ENCODE measurements at regions not wholly inside any gene's neighbourhood (a gene's known extent, or its start where the extent isn't known, plus 50 kb on each side); places are given as distances from the start of the nearest gene placed in this dataset.
"Not testable (repeated sequence)": the region's sequence is repeated elsewhere in the genome, so short reads cannot be mapped to it uniquely, and the experiment has no call there.

DNA sequence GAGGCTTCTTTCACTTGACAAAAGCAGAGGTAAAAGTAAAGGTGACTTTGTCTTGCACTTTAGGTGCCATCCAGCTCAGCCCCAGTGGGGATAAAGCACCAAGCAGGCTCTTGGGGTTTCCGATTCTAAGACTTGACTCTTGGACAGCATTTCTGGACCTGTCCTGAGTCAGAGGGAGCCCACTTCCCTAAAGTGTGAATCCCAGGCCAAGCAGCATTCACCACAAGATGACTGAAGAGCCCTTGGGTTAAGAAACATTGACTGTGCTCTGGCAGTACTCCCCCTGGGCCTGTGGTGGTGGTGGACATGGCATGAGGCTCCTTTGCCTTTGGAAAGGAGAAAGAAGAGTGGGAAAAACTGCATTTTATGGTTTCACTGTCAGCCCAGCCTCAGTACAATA is 638.0 kb upstream of the VRK2 start:
- Histone ChIP-seq H3K27ac (no peak overlapping the region), H4K20me1 (no peaks in the 10 kb centered on the region), H3K9me3 (0 out of 2 replicates have a peak, but pooled peaks cover 3% of the 10 kb centered on the region), H3K4me1 (no peaks in the 10 kb centered on the region), H3K4me3 (no peak overlapping the region), H3K9ac (no peak overlapping the region), H3K27me3 (no peaks in the 10 kb centered on the region), H3K4me2 (no peak overlapping the region), H3K36me3 (no peaks in the 10 kb centered on the region)
- TF ChIP-seq Cebpa-rat (IDR thresholded peaks at IDR 0.05): no peak

DNA sequence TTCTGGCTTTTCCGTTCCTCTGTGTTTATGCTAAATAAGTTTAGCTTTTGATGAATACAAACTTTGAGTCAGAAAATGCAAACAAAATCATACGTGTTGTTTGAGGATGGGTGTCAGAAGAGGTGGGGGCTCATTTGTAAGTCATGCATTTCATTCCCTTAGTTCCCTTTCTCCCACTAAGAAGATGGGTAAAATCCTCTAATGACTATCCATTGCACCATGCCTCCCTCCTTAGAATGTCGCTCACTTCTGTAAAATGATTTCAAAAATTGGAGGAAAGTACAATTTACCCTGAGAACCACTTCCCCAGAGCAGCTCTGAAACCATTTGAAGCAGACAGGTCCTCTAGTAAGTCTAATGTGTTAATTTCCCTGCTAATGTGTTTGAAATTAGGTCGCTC is 629.6 kb upstream of the VRK2 start:
- Histone ChIP-seq H3K4me2 (no peak overlapping the region), H3K27me3 (no peaks in the 10 kb centered on the region), H3K4me3 (no peak overlapping the region), H3K9me3 (0 out of 2 replicates have a peak, but pooled peaks cover 3% of the 10 kb centered on the region), H3K36me3 (no peaks in the 10 kb centered on the region), H3K27ac (no peak overlapping the region), H4K20me1 (no peaks in the 10 kb centered on the region), H3K9ac (no peak overlapping the region), H3K4me1 (no peaks in the 10 kb centered on the region)
- no peak for TF ChIP-seq Cebpa-rat (IDR thresholded peaks at IDR 0.05)

DNA sequence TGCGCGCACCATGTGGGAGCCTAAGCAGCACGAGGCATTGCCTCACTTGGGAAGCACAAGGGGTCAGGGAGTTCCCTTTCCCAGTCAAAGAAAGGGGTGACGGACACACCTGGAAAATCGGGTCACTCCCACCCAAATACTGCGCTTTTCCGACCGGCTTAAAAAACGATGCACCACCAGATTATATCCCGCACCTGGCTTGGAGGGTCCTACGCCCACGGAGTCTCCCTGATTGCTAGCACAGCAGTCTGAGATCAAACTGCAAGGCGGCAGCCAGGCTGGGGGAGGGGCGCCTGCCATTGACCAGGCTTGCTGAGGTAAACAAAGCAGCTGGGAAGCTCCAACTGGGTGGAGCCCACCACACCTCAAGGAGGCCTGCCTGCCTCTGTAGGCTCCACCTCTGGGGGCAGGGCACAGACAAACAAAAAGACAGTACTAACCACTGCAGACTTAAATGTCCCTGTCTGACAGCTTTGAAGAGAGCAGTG is 627.7 kb upstream of the VRK2 start:
- H3K4me2 ChIP-seq, H3K9me3 ChIP-seq, H3K27me3 ChIP-seq, H3K9ac ChIP-seq, H3K27ac ChIP-seq, H3K36me3 ChIP-seq, H3K4me3 ChIP-seq, H3K4me1 ChIP-seq, H4K20me1 ChIP-seq: not testable (repeated sequence)

DNA sequence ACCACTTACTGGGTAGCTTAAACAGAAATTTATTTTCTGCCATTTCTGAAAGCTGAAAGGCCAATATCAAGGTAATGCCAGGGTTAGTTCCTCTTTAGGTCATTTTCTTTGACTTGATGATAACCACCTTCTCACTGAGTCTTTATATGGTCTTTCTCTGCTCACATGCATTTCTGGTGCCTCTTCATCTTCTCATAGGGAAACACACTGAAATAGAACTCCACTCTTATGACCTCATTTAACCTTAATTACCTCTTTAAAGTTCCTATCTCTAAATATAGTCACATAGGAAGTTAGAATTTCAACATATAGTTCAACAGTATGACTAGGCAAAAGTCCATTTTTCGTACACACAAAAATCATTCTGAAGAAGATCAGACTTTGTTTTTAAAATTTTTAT is 616.8 kb upstream of the VRK2 start:
- no peaks in the 10 kb centered on the region for H3K4me1 ChIP-seq
- H3K4me2 ChIP-seq: no peak overlapping the region
- no peak for TF ChIP-seq Cebpa-rat (IDR thresholded peaks at IDR 0.05)
- no peak overlapping the region for H3K27ac ChIP-seq
- no peaks in the 10 kb centered on the region for H3K36me3 ChIP-seq
- H3K27me3 ChIP-seq: no peaks in the 10 kb centered on the region
- H3K4me3 ChIP-seq: no peak overlapping the region
- no peaks in the 10 kb centered on the region for H4K20me1 ChIP-seq
- H3K9ac ChIP-seq: no peak overlapping the region
- no peaks in the 10 kb centered on the region for H3K9me3 ChIP-seq

DNA sequence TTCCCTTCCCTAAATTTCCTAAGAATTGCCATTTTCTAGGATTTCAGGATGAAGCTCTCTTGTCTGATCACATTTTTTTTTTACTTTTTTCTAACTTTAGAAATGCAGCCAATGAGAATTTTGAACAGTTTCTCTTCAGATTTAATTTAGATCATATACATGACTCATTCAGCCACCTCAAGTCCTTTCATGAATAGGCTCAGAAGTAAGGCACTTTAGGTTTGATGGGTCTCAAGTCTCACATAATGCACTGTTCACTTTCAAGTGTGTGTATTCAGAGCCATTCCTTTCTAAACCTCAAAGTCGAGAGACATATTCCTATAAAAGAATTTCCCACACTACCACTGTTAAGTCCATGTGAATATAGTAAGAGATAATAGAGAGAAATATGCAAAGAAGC is 614.1 kb upstream of the VRK2 start:
- no peaks in the 10 kb centered on the region for H3K9me3 ChIP-seq

DNA sequence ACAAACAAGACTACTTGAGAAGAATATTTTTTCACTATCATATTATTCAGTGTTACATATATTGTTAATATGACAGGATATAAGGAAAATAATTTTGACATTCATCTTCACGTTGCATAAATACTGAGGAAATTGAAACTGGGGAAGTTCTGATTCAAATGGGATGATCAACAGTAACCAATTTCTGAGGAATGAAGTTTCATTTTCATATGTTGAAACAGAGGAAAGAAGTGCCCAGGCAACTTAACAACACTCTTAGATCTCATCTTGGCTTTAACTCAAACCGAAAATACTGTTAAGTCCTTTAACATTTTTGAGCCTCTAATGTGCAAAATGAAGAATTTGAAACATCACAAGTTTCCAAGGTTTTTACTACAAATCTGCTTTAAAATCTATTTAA is 612.2 kb upstream of the VRK2 start:
- Histone ChIP-seq H3K4me1 (no peaks in the 10 kb centered on the region), H3K4me3 (no peak overlapping the region), H3K27ac (no peak overlapping the region), H3K27me3 (no peaks in the 10 kb centered on the region), H4K20me1 (no peaks in the 10 kb centered on the region), H3K4me2 (no peak overlapping the region), H3K36me3 (no peaks in the 10 kb centered on the region), H3K9me3 (no peaks in the 10 kb centered on the region), H3K9ac (no peak overlapping the region)
- no peak for TF ChIP-seq Cebpa-rat (IDR thresholded peaks at IDR 0.05)

More for the DNA sequence above, 614.1 kb upstream of the VRK2 start:
- no peaks in the 10 kb centered on the region for H4K20me1 ChIP-seq
- no peaks in the 10 kb centered on the region for H3K27me3 ChIP-seq
- no peak overlapping the region for H3K27ac ChIP-seq
- H3K4me1 ChIP-seq: no peaks in the 10 kb centered on the region
- H3K9ac ChIP-seq: no peak overlapping the region
- TF ChIP-seq Cebpa-rat (IDR thresholded peaks at IDR 0.05): no peak
- H3K4me2 ChIP-seq: no peak overlapping the region
- H3K4me3 ChIP-seq: no peak overlapping the region
- no peaks in the 10 kb centered on the region for H3K36me3 ChIP-seq

DNA sequence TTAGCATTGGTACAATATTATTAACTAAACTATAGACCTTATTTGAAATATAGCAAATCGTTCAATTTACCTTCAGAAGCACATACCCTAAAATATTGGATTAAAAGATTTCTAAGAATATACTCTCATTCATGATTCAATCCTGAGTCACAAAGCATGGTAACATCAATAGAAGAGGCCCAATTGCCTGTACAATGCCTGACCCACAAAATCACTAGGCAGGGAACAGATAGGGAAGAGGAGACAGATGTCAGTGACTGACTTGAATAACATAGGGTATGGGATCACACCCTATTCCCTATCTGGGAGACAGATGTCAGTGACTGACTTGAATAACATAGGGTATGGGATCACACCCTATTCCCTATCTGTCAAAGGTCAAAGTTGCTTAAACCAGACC is 611.6 kb upstream of the VRK2 start:
- H3K4me2 ChIP-seq: no peak overlapping the region
- no peak for TF ChIP-seq Cebpa-rat (IDR thresholded peaks at IDR 0.05)

DNA sequence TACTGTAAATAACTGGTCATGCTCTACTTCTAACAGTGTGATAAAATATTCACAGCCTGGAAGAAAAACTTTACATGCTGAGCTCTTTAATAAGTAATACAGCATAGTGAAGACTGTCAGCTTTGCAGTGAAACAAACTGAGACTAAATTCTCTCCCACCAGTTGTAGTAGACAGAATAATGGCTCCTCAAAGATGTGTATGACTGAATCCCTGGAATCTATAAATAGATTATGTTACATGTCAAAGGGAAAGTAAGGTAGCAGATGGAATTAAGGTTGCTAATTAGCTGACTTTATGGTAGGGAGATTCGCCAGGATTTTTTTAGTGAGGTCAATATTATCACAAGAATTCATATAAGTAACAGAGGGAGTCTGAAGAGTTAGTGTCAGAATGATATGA is 609.5 kb upstream of the VRK2 start:
- Histone ChIP-seq H3K4me3 (no peak overlapping the region), H4K20me1 (no peaks in the 10 kb centered on the region), H3K4me1 (no peaks in the 10 kb centered on the region), H3K36me3 (no peaks in the 10 kb centered on the region), H3K9ac (no peak overlapping the region), H3K27ac (no peak overlapping the region), H3K4me2 (no peak overlapping the region), H3K9me3 (no peaks in the 10 kb centered on the region), H3K27me3 (no peaks in the 10 kb centered on the region)
- no peak for TF ChIP-seq Cebpa-rat (IDR thresholded peaks at IDR 0.05)

More for the DNA sequence above, 611.6 kb upstream of the VRK2 start:
- Histone ChIP-seq H3K27me3 (no peaks in the 10 kb centered on the region), H3K27ac (no peak overlapping the region), H3K4me1 (no peaks in the 10 kb centered on the region), H3K4me3 (no peak overlapping the region), H4K20me1 (no peaks in the 10 kb centered on the region), H3K9me3 (no peaks in the 10 kb centered on the region), H3K36me3 (no peaks in the 10 kb centered on the region), H3K9ac (no peak overlapping the region)

DNA sequence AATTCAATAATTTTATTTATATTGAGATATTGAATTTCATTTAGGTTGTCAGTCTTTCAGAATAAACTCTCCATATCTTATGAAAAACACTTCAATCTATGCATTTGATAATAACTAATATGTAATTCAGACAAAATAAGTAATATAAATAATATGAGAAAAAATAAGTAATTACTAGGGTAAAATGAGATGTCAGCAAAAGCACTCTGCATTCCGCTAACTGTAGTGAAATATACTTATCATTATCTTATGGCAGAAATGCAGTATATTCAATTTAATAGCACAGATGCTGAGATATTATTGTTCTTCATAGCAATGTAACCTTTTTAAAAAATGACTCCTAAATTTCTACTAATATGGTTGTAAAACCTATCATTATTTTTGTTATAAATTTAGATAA is 606.2 kb upstream of the VRK2 start:
- H3K4me3 ChIP-seq: no peak overlapping the region
- no peak overlapping the region for H3K4me2 ChIP-seq
- no peak overlapping the region for H3K27ac ChIP-seq
- H3K4me1 ChIP-seq: no peaks in the 10 kb centered on the region
- no peak for TF ChIP-seq Cebpa-rat (IDR thresholded peaks at IDR 0.05)
- no peaks in the 10 kb centered on the region for H3K9me3 ChIP-seq
- H3K9ac ChIP-seq: no peak overlapping the region
- no peaks in the 10 kb centered on the region for H4K20me1 ChIP-seq
- H3K27me3 ChIP-seq: no peaks in the 10 kb centered on the region
- H3K36me3 ChIP-seq: no peaks in the 10 kb centered on the region

DNA sequence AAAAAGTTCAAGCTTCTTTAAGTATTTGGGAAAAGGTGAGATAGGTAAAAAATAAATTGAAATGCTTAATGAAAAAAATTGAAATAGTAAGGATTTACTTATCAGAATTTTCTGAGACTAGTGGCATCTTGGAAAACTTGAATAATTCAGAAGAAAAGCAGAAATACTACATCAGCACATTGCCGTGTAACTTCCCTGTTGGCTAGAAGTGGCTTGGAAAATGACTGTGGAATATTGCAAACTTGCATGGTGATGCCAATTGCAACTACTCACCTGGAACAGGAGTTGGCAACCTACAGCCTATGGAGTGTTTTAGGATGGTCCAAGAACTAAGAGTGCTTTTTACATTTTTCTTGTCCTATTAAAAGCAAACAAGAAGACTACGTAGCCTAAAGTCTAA is 603.5 kb upstream of the VRK2 start:
- H3K27ac ChIP-seq: no peak overlapping the region
- H4K20me1 ChIP-seq: no peaks in the 10 kb centered on the region
- no peak overlapping the region for H3K9ac ChIP-seq
- H3K4me1 ChIP-seq: no peaks in the 10 kb centered on the region
- TF ChIP-seq Cebpa-rat (IDR thresholded peaks at IDR 0.05): no peak
- no peaks in the 10 kb centered on the region for H3K9me3 ChIP-seq
- no peak overlapping the region for H3K4me3 ChIP-seq
- H3K36me3 ChIP-seq: no peaks in the 10 kb centered on the region
- no peak overlapping the region for H3K4me2 ChIP-seq
- no peaks in the 10 kb centered on the region for H3K27me3 ChIP-seq

DNA sequence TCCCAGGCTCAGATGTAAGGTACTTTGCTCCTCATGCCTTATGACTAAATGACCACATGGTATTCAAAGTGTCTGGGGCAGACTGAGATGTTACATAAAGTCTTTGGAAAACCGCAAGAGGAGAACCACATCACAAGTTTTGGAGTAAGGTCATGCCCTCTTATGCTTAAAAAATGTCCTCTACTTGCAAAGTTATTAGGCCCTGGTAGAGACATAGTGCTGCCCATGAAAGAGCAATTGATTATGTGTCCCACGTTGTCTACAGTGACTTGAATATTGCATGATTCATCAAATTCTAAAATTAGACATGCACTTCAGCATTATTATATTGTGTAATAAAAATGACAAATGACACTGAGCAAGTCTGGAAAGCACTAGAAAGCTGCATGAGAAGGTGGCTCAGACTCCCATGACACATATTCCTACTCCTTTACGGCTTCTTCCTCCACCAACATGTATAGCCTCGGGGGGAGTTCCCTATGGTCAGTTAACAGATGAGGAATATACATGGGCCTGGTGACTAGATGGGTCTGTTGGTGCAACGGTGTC is 602.6 kb upstream of the VRK2 start:
- H3K27me3 ChIP-seq: no peaks in the 10 kb centered on the region
- H3K4me2 ChIP-seq: no peak overlapping the region
- H3K4me1 ChIP-seq: no peaks in the 10 kb centered on the region
- no peaks in the 10 kb centered on the region for H3K36me3 ChIP-seq
- H4K20me1 ChIP-seq: no peaks in the 10 kb centered on the region
- H3K9ac ChIP-seq: no peak overlapping the region
- H3K9me3 ChIP-seq: no peaks in the 10 kb centered on the region
- H3K27ac ChIP-seq: no peak overlapping the region
- H3K4me3 ChIP-seq: no peak overlapping the region
- no peak for TF ChIP-seq Cebpa-rat (IDR thresholded peaks at IDR 0.05)
